Muscle layer of colon (tissue), 2 donors: ENCODE measurements at regions not wholly inside any gene's neighbourhood (a gene's known extent, or its start where the extent isn't known, plus 50 kb on each side); places are given as distances from the start of the nearest gene placed in this dataset.

Source experiments
- H3K27ac ChIP-seq: one replicate; pipeline ENCODE4 v1.7.0; 2013; ENCODE audit warnings: low read depth, mild to moderate bottlenecking, low read length, moderate library complexity
- H3K27me3 ChIP-seq, 2 donors: one replicate each; pipeline ENCODE4 v1.7.0; 2013; ENCODE audit warnings: low read length in 2 of 2, mild to moderate bottlenecking in 2 of 2; ENCODE audit not compliant: insufficient read depth in 2 of 2, control insufficient read depth in 1 of 2
- H3K36me3 ChIP-seq: one replicate; pipeline ENCODE4 v1.7.0; 2013; ENCODE audit warnings: mild to moderate bottlenecking, low read length; ENCODE audit not compliant: insufficient read depth
- H3K4me1 ChIP-seq: one replicate; pipeline ENCODE4 v1.7.0; 2013; ENCODE audit warnings: mild to moderate bottlenecking, low read length; ENCODE audit not compliant: insufficient read depth
- H3K4me3 ChIP-seq, 2 donors: one replicate each; pipeline ENCODE4 v1.7.0; 2013; ENCODE audit warnings: low read length in 2 of 2, low read depth in 1 of 2, mild to moderate bottlenecking in 1 of 2, moderate library complexity in 1 of 2
- H3K9ac ChIP-seq: one replicate; pipeline ENCODE4 v1.7.0; 2013; ENCODE audit warnings: low read length
- H3K9me3 ChIP-seq: one replicate; pipeline ENCODE4 v1.7.0; 2013; ENCODE audit warnings: mild to moderate bottlenecking, low read length
- donor health status: abdominal sarcoma.
- donor health status: Adenocarcinoma of cecum.

DNA sequence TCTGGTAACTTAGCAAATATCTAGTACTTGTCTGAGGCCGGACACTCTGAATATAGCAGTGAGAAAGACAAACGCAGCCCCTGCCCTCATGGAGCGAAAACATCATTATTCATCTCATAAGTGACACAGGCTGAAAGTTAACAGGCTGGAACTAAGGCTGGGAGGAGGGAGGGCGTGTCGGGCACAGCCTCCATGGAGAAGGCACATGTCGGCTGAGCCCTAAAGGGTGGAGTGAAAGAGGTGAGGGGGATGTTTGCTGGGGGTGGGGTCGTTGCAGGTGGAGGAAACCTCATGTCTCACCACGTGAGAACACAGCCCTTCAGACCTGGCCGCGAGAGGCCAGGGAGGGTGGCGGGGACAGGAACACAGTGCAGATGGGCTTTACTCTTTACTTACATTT is 108.8 kb upstream of the FOXC1 start:
- Histone ChIP-seq H3K36me3 (no peaks in the 10 kb centered on the region), H3K9ac (no peak overlapping the region), H3K27ac (no peak overlapping the region), H3K4me3 (no peak overlapping the region), H3K27me3 (no peaks in the 10 kb centered on the region), H3K4me1 (peaks cover 40% of the 10 kb centered on the region), H3K9me3 (no peaks in the 10 kb centered on the region)

DNA sequence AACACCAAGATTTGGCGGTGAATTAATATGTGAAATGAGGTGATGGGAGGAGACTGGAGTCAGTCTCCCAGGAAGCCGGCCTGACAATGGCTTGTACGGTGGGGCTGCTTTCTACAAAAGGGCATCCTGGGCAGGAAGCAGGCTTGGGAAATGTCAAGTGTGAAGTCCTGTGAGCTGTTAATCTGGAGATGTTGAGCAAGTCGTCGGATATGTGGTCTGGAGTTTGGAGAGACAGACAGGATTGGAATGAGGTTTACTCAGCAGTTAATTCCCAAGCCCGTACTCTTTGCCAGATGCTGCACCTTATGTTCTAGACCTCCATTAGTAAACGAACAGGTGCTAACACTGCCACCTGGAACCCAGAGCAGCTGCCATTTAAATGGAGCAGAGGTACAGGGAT is 107.7 kb upstream of the FOXC1 start:
- H3K9me3 ChIP-seq = no peaks in the 10 kb centered on the region
- peaks cover 0 to 4% of the 10 kb centered on the region in 2 donors for H3K27me3 ChIP-seq
- H3K36me3 ChIP-seq = no peaks in the 10 kb centered on the region
- no peak overlapping the region for H3K9ac ChIP-seq
- peaks cover 33% of the 10 kb centered on the region for H3K4me1 ChIP-seq
- H3K4me3 ChIP-seq = no peak overlapping the region
- no peak overlapping the region for H3K27ac ChIP-seq

GRCh38 chr6:1503811-1504210 is 105.9 kb upstream of the FOXC1 start:
- peaks cover 0 to 4% of the 10 kb centered on the region in 2 donors for H3K27me3 ChIP-seq

GRCh38 chr6:1504465-1504864 is 105.2 kb upstream of the FOXC1 start:
- Histone ChIP-seq H3K9me3 (no peaks in the 10 kb centered on the region), H3K27me3 (peaks cover 0 to 4% of the 10 kb centered on the region in 2 donors), H3K4me3 (no peak overlapping the region), H3K27ac (no peak overlapping the region), H3K9ac (no peak overlapping the region), H3K4me1 (peaks cover 13% of the 10 kb centered on the region), H3K36me3 (no peaks in the 10 kb centered on the region)

More at GRCh38 chr6:1503811-1504210, 105.9 kb upstream of the FOXC1 start:
- H3K27ac ChIP-seq = no peak overlapping the region
- H3K9ac ChIP-seq = no peak overlapping the region
- no peaks in the 10 kb centered on the region for H3K36me3 ChIP-seq
- no peak overlapping the region for H3K4me3 ChIP-seq
- H3K4me1 ChIP-seq = peaks cover 17% of the 10 kb centered on the region
- H3K9me3 ChIP-seq = no peaks in the 10 kb centered on the region

- Histone ChIP-seq H3K27ac (no peak overlapping the region), H3K4me1 (no peaks in the 10 kb centered on the region), H3K9me3 (no peaks in the 10 kb centered on the region), H3K9ac (no peak overlapping the region), H3K36me3 (no peaks in the 10 kb centered on the region), H3K4me3 (no peak overlapping the region), H3K27me3 (peaks cover 0 to 4% of the 10 kb centered on the region in 2 donors)
Measured at GRCh38 chr6:1507251-1507650, 102.5 kb upstream of the FOXC1 start.

DNA sequence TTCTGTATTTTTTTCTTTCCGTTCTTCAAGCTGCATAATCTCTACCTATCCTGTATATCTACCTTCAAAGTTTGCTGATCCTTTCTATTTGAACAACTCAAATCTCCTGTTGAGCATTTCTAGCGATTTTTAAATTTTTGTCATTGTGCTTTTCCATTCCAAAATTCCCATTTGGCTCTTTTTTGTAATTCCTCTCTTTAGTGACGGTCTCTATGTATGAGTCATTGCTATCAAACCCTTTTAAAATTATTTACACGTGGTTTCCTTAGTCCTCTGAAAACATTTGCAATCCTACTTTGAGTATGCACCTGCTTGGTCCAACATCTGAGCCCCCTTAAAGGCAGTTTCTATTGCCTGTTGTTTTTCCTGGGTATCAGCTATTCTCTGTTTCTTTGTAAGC is 100.5 kb upstream of the FOXC1 start:
- Histone ChIP-seq H3K27me3 (peaks cover 0 to 4% of the 10 kb centered on the region in 2 donors), H3K9me3 (no peaks in the 10 kb centered on the region), H3K4me1 (no peaks in the 10 kb centered on the region)

DNA sequence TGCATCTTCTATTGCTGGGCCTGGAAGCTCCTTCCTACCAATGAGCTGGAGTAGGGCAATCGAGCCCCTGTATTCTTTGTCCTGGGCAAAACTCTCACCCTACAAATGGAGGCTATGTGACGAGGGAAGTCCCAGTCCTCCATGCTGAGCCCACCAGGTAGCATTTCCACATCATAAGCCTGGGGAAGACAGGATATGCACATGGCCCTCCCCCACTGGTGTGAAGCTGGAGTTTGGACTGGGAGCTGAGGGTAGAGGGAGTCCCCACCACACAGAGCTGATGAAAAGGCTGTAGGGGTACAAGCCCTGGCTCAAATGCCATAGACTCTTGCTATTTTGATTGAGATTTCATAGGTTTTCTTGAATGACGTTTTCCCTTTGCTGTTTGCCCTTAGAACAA is 99.5 kb upstream of the FOXC1 start:
- H3K4me3 ChIP-seq = no peak overlapping the region
- H3K27ac ChIP-seq = no peak overlapping the region
- no peak overlapping the region for H3K9ac ChIP-seq
- no peaks in the 10 kb centered on the region for H3K4me1 ChIP-seq
- H3K27me3 ChIP-seq = peaks cover 0 to 4% of the 10 kb centered on the region in 2 donors
- no peaks in the 10 kb centered on the region for H3K36me3 ChIP-seq
- H3K9me3 ChIP-seq = no peaks in the 10 kb centered on the region

More for the DNA sequence above, 100.5 kb upstream of the FOXC1 start:
- H3K27ac ChIP-seq = no peak overlapping the region
- no peak overlapping the region for H3K9ac ChIP-seq
- no peak overlapping the region for H3K4me3 ChIP-seq
- no peaks in the 10 kb centered on the region for H3K36me3 ChIP-seq

- no peak overlapping the region for H3K4me3 ChIP-seq
- H3K9ac ChIP-seq = no peak overlapping the region
- H3K36me3 ChIP-seq = no peaks in the 10 kb centered on the region
- H3K27ac ChIP-seq = no peak overlapping the region
- H3K4me1 ChIP-seq = no peaks in the 10 kb centered on the region
- H3K27me3 ChIP-seq = no peaks in the 10 kb centered on the region
- H3K9me3 ChIP-seq = no peaks in the 10 kb centered on the region
Measured at GRCh38 chr6:1513215-1513780, 96.4 kb upstream of the FOXC1 start.

- H3K9ac ChIP-seq = no peak overlapping the region
- no peaks in the 10 kb centered on the region for H3K9me3 ChIP-seq
- no peaks in the 10 kb centered on the region for H3K36me3 ChIP-seq
- no peak overlapping the region for H3K4me3 ChIP-seq
- H3K4me1 ChIP-seq = no peaks in the 10 kb centered on the region
- H3K27ac ChIP-seq = no peak overlapping the region
- no peaks in the 10 kb centered on the region for H3K27me3 ChIP-seq
Measured at GRCh38 chr6:1514078-1514477, 95.6 kb upstream of the FOXC1 start.

DNA sequence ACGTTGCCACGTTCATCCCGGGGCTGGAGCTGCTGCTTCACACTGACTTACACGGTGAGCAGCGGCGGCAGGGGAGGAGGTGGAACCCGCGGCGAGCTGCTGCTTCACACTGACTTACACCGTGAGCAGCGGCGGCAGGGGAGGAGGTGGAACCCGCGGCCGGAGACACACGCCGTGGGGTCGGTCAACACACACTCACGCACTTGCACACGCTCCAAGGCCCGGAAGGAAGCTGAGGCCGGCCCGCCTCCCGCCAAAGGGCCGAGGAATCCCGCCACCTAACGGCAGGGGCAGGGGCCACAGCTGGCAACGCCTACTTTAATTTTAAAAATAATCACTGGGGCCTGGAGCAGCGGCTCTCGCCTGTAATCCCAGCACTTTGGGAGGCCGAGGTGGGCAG is 94.4 kb upstream of the FOXC1 start:
- H3K9ac ChIP-seq = no peak overlapping the region

GRCh38 chr6:1515781-1516180 is 93.9 kb upstream of the FOXC1 start:
- no peak overlapping the region for H3K4me3 ChIP-seq
- no peaks in the 10 kb centered on the region for H3K9me3 ChIP-seq
- no peak overlapping the region for H3K9ac ChIP-seq
- H3K36me3 ChIP-seq = no peaks in the 10 kb centered on the region
- H3K27ac ChIP-seq = no peak overlapping the region
- no peaks in the 10 kb centered on the region for H3K27me3 ChIP-seq
- no peaks in the 10 kb centered on the region for H3K4me1 ChIP-seq

More for the DNA sequence above, 94.4 kb upstream of the FOXC1 start:
- no peaks in the 10 kb centered on the region for H3K36me3 ChIP-seq
- no peak overlapping the region for H3K4me3 ChIP-seq
- H3K27me3 ChIP-seq = no peaks in the 10 kb centered on the region
- no peak overlapping the region for H3K27ac ChIP-seq
- no peaks in the 10 kb centered on the region for H3K4me1 ChIP-seq
- H3K9me3 ChIP-seq = no peaks in the 10 kb centered on the region

GRCh38 chr6:1516742-1517520 is 92.8 kb upstream of the FOXC1 start:
- H3K9me3 ChIP-seq = no peaks in the 10 kb centered on the region
- no peak overlapping the region for H3K27ac ChIP-seq
- H3K27me3 ChIP-seq = no peaks in the 10 kb centered on the region
- no peaks in the 10 kb centered on the region for H3K4me1 ChIP-seq
- no peak overlapping the region for H3K4me3 ChIP-seq
- no peak overlapping the region for H3K9ac ChIP-seq
- no peaks in the 10 kb centered on the region for H3K36me3 ChIP-seq
